OCI-LY3 (cell line): ENCODE measurements at regions not wholly inside any gene's neighbourhood (a gene's known extent, or its start where the extent isn't known, plus 50 kb on each side); places are given as distances from the start of the nearest gene placed in this dataset.

Experiments
- H2AFZ ChIP-seq: fragments of 200-600, 300-600 bp; shearing (Covaris generic); 2 replicates; pipeline ENCODE4 v1.6.0; 2014; ENCODE audit warnings: antibody characterized with exemption, low read depth, low read length
- H3K27ac ChIP-seq: fragments of 200-600, 300-600 bp; sonication (generic); 2 replicates; pipeline ENCODE4 v1.5.1; 2014; ENCODE audit warnings: mild to moderate bottlenecking, low read length, moderate library complexity, mixed read lengths
- H3K27me3 ChIP-seq: fragments of 200-600, 300-600 bp; sonication (generic); 2 replicates; pipeline ENCODE4 v1.6.1; 2014; ENCODE audit warnings: low read depth, low read length, mixed read lengths
- H3K36me3 ChIP-seq: fragments of 200-600, 300-600 bp; sonication (generic); replicated peaks from 2 replicates; pipeline ENCODE3; 2014; ENCODE audit warnings: low read depth, low read length, mixed read lengths
- H3K4me1 ChIP-seq: fragments of 300-600, 200-600 bp; sonication (generic); 2 replicates; pipeline ENCODE4 v1.6.1; 2014; ENCODE audit warnings: low read length, mixed read lengths
- H3K4me2 ChIP-seq: fragments of 200-600, 300-600 bp; sonication (generic); 2 replicates; pipeline ENCODE4 v1.6.1; 2014; ENCODE audit warnings: low read length, mixed read lengths
- H3K4me3 ChIP-seq: fragments of 300-600, 200-600 bp; sonication (generic); 2 replicates; pipeline ENCODE4 v1.5.1; 2014; ENCODE audit warnings: antibody characterized with exemption, mild to moderate bottlenecking, low read length, moderate library complexity
- H3K79me2 ChIP-seq: fragments of 300-600, 200-600 bp; shearing (Covaris generic); 2 replicates; pipeline ENCODE4 v1.6.1; 2014; ENCODE audit warnings: mild to moderate bottlenecking, low read length, mixed read lengths
- H3K9ac ChIP-seq: fragments of 300-600, 200-600 bp; shearing (Covaris generic); 2 replicates; pipeline ENCODE4 v1.6.0; 2014; ENCODE audit warnings: mild to moderate bottlenecking, low read length, moderate library complexity
- H3K9me3 ChIP-seq: fragments of 200-600, 300-600 bp; shearing (Covaris generic); 2 replicates; pipeline ENCODE4 v1.6.1; 2014; ENCODE audit warnings: low read length, mixed read lengths; ENCODE audit not compliant: insufficient read depth
- H4K20me1 ChIP-seq: fragments of 200-600, 300-600 bp; sonication (generic); 2 replicates; pipeline ENCODE4 v1.6.1; 2016; ENCODE audit warnings: low read length, mixed read lengths; ENCODE audit not compliant: insufficient read depth
- EZH2phosphoT487 ChIP-seq: fragments of 200-600 bp; shearing (Covaris generic); IDR thresholded peaks from 2 replicates; pipeline ENCODE4 v1.6.1; 2018; ENCODE audit warnings: antibody characterized with exemption, mixed run types, low read depth
- TF ChIP-seq, protein P1 (sequence below): fragments of 200-600, 300-600 bp; sonication (generic); IDR thresholded peaks from 2 replicates; pipeline ENCODE4 v1.5.1; 2014; ENCODE audit warnings: antibody characterized with exemption, low read length, low read depth

DNA sequence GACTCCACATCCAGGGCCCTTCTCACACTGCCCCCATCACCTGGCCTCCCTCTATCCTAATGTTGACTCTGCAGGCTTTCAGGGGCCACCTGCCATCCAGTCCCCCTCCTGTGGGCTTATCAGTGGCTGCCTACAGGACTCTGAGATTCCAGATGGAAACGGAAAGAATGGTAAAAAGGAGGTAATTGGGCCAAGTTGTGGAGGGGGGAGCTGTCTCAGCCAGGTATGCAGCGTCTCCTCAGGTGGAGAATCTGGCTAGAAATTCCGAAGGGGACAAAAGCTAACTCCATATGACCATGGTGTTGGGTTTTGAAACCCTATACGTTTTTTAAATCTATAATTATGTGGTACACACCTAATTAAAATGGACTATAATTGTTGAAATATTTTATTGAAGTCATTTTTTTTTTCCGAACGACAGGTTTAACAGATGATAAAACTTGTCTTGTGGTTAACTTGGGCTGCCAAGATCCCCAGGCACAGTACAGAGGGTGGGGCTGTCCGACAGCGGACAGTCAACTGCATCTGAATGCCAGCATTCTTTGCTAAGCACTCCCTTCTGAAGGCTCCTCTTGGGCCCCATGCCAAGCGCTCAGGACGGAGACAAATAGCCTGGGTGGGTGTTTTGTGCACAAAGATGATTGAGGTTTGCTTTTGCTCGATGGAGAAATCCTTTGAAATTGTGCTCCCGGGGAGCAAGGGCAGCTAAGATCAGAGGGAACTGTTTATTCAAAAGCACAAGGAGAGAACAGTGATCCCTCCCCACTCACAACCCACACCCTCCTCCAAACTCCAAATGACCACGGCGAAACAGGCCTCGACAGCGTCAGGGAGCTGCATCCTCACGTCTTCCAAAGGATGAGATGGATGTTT, 365.6 kb downstream of the BCL11B start:
- no peaks in the 10 kb centered on the region for H3K36me3 ChIP-seq
- H3K27ac ChIP-seq: no peak overlapping the region
- no peaks in the 10 kb centered on the region for H3K9me3 ChIP-seq
- no peak overlapping the region for H3K4me2 ChIP-seq
- no peaks in the 10 kb centered on the region for H3K27me3 ChIP-seq
- H2AFZ ChIP-seq: no peak overlapping the region
- no peak overlapping the region for H3K9ac ChIP-seq
- TF ChIP-seq, protein P1, sequence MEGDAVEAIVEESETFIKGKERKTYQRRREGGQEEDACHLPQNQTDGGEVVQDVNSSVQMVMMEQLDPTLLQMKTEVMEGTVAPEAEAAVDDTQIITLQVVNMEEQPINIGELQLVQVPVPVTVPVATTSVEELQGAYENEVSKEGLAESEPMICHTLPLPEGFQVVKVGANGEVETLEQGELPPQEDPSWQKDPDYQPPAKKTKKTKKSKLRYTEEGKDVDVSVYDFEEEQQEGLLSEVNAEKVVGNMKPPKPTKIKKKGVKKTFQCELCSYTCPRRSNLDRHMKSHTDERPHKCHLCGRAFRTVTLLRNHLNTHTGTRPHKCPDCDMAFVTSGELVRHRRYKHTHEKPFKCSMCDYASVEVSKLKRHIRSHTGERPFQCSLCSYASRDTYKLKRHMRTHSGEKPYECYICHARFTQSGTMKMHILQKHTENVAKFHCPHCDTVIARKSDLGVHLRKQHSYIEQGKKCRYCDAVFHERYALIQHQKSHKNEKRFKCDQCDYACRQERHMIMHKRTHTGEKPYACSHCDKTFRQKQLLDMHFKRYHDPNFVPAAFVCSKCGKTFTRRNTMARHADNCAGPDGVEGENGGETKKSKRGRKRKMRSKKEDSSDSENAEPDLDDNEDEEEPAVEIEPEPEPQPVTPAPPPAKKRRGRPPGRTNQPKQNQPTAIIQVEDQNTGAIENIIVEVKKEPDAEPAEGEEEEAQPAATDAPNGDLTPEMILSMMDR: no peak
- TF ChIP-seq EZH2phosphoT487: no peak
- no peak overlapping the region for H3K4me3 ChIP-seq
- H4K20me1 ChIP-seq: no peaks in the 10 kb centered on the region
- H3K4me1 ChIP-seq: peaks cover 16% of the 10 kb centered on the region
- H3K79me2 ChIP-seq: no peaks in the 10 kb centered on the region

DNA sequence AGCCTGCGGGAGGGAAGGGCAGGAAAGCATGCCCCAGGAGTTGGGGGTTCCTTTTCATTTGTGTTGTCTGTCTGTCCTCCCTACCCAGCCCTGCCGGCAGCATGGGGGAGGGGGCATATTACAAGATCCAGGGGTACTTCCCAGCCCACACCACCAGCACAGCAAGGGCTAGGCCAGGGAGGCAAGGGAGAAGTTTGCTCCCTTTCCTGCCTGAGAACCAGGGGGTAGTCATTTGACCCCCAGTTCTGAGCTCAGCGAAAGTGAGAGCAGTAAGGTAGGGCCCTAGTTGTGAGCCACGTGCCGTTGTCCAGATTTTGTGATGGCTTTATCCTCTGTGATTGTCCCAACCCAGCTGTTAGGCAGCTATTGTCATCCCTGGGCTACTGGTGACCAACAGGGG, 364.7 kb downstream of the BCL11B start:
- peaks cover 16% of the 10 kb centered on the region for H3K4me1 ChIP-seq
- no peak overlapping the region for H3K4me2 ChIP-seq
- H3K9me3 ChIP-seq: no peaks in the 10 kb centered on the region
- no peak for TF ChIP-seq EZH2phosphoT487
- TF ChIP-seq, protein P1: no peak
- H3K9ac ChIP-seq: no peak overlapping the region
- no peaks in the 10 kb centered on the region for H4K20me1 ChIP-seq
- H3K4me3 ChIP-seq: no peak overlapping the region
- H3K27me3 ChIP-seq: no peaks in the 10 kb centered on the region
- H3K27ac ChIP-seq: no peak overlapping the region
- no peak overlapping the region for H2AFZ ChIP-seq
- H3K79me2 ChIP-seq: no peaks in the 10 kb centered on the region
- no peaks in the 10 kb centered on the region for H3K36me3 ChIP-seq

DNA sequence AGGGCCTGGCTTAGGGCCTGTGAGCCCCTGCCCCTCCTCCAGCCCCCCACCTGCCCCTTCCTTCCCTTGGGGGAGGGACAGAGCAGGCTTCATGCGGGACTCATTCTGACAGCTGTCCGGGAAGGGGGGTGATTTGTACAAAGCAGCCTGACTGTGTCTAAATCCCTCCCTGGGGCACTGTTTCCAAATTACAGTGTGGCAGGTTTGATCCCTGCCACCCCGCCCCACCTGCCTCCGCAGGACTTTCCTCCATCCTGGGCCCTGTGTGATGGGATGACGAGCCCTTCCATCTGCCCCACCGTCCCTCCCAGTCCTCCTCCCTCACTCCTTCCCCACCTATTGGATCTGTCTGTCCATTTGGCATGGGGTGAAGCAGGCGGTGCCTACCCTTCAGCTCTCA, 363.9 kb downstream of the BCL11B start:
- Histone ChIP-seq H3K4me3 (no peak overlapping the region), H3K9me3 (no peaks in the 10 kb centered on the region), H3K27ac (no peak overlapping the region), H3K36me3 (no peaks in the 10 kb centered on the region), H3K9ac (no peak overlapping the region), H4K20me1 (no peaks in the 10 kb centered on the region), H3K79me2 (no peaks in the 10 kb centered on the region), H3K4me2 (no peak overlapping the region), H3K27me3 (no peaks in the 10 kb centered on the region), H3K4me1 (peaks cover 16% of the 10 kb centered on the region), H2AFZ (no peak overlapping the region)
- no peak for TF ChIP-seq EZH2phosphoT487
- TF ChIP-seq, protein P1: no peak

DNA sequence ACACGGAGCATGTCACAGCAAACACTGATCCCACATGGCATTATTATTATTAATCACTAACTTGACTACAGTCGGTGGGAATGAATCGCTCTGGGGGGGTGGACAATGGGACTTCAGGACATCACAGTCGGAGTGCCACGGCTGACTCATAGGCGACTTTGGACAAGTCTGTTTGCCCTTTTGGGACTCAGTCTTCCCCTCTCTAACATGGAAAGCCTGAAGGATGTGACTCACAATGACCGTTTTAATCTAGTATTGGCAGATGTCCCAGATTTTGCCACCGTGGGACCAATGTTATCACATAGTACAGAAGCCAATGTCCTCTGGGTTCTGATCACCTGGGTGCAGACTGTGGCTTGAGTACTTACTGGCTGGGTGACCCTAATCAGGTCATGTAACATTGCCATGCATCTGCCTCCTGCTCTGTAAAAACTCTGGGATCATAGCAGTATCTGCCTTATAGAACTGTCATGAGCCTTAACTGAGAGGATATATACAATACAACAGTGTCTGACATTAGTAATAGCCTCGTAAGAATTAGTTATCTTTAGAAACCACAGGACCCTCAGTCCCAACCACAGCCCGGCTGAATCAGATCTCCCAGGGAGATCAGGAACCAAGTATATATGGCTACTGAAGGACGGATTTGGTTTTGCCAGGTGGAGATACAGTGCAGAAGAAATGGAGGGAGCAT, 362.6 kb downstream of the BCL11B start:
- H3K4me2 ChIP-seq: no peak overlapping the region
- H3K27me3 ChIP-seq: no peaks in the 10 kb centered on the region
- H3K36me3 ChIP-seq: no peaks in the 10 kb centered on the region
- H2AFZ ChIP-seq: no peak overlapping the region
- H3K27ac ChIP-seq: no peak overlapping the region
- no peaks in the 10 kb centered on the region for H4K20me1 ChIP-seq
- H3K4me1 ChIP-seq: peaks cover 16% of the 10 kb centered on the region
- no peaks in the 10 kb centered on the region for H3K9me3 ChIP-seq
- no peak for TF ChIP-seq EZH2phosphoT487
- TF ChIP-seq, protein P1: no peak
- no peak overlapping the region for H3K4me3 ChIP-seq
- H3K79me2 ChIP-seq: no peaks in the 10 kb centered on the region
- no peak overlapping the region for H3K9ac ChIP-seq
